Thoracic aorta (tissue), 2 donors: ENCODE measurements at regions not wholly inside any gene's neighbourhood (a gene's known extent, or its start where the extent isn't known, plus 50 kb on each side); places are given as distances from the start of the nearest gene placed in this dataset.

Experiments
- ATAC-seq: fragments of 150-250 bp; one replicate; pipeline ENCODE4 v1.8.0; 2017; ENCODE audit warnings: low read depth; ENCODE audit not compliant: insufficient number of reproducible peaks, low FRiP score
- DNase-seq: peaks from one replicate; pipeline ENCODE4 v3.0.0-alpha.2; 2020; ENCODE audit warnings: low spot score
- H3K27ac ChIP-seq, 2 donors: fragments of 200-600 bp; sonication (generic); 1 replicate in 1 of 2; 2 replicates in 1 of 2; pipeline ENCODE4 v1.5.1; 2016; ENCODE audit warnings: mild to moderate bottlenecking in 2 of 2, moderate library complexity in 2 of 2
- H3K27me3 ChIP-seq: fragments of 200-600 bp; sonication (generic); replicated peaks from 2 replicates; pipeline ENCODE4 v1.6.0; 2016; ENCODE audit warnings: mild to moderate bottlenecking; ENCODE audit not compliant: insufficient read depth
- H3K36me3 ChIP-seq: fragments of 200-600 bp; sonication (generic); one replicate; pipeline ENCODE4 v1.5.1; 2016
- H3K4me1 ChIP-seq, 2 donors: fragments of 200-600 bp; sonication (generic); 1 replicate in 1 of 2; 2 replicates in 1 of 2; pipeline versions ENCODE4 v1.5.1 to v1.6.0; 2016; ENCODE audit warnings: low read depth in 2 of 2, mild to moderate bottlenecking in 1 of 2; ENCODE audit not compliant: control insufficient read depth in 1 of 2
- H3K4me3 ChIP-seq: fragments of 200-600 bp; sonication (generic); 2 replicates; pipeline ENCODE4 v1.5.1; 2016; ENCODE audit warnings: mild to moderate bottlenecking
- H3K9me3 ChIP-seq: fragments of 200-600 bp; sonication (generic); 2 replicates; pipeline ENCODE4 v1.5.1; 2016
- TF ChIP-seq, protein P1 (sequence below): fragments of 200-600 bp; sonication (generic); IDR thresholded peaks from one replicate; pipeline ENCODE4 v1.5.1; 2019; ENCODE audit warnings: antibody characterized with exemption

DNA sequence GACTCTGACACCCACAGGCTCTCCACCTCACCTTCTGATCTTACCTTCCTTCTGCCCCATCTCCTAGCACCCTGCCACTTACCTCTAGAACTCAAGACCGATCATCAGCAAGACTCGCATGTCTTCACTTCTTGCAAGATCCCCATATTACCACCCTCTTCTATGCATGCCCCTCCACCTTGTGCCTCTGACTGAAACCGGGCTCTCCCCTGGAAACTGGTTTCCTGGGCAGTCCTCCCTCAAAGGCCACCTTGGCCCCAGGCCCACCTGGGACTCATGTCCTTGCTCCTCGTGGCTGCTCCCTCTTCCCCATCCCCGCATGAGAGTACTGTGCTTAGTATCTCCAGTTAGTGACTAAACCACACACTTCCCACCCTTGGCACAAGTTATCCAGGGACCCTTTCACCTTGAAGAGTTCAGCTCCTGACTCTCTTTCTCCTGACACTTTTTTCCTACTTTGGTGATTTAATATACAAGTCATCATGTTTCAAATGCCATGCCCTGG, 136.7 kb downstream of the SPATA19 start:
- TF ChIP-seq, protein P1, sequence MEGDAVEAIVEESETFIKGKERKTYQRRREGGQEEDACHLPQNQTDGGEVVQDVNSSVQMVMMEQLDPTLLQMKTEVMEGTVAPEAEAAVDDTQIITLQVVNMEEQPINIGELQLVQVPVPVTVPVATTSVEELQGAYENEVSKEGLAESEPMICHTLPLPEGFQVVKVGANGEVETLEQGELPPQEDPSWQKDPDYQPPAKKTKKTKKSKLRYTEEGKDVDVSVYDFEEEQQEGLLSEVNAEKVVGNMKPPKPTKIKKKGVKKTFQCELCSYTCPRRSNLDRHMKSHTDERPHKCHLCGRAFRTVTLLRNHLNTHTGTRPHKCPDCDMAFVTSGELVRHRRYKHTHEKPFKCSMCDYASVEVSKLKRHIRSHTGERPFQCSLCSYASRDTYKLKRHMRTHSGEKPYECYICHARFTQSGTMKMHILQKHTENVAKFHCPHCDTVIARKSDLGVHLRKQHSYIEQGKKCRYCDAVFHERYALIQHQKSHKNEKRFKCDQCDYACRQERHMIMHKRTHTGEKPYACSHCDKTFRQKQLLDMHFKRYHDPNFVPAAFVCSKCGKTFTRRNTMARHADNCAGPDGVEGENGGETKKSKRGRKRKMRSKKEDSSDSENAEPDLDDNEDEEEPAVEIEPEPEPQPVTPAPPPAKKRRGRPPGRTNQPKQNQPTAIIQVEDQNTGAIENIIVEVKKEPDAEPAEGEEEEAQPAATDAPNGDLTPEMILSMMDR, result no peak
- Histone ChIP-seq H3K4me3 (no peak overlapping the region), H3K36me3 (no peaks in the 10 kb centered on the region), H3K9me3 (no peaks in the 10 kb centered on the region), H3K27me3 (no peaks in the 10 kb centered on the region), H3K27ac (no peak overlapping the region), H3K4me1 (no peaks in the 10 kb centered on the region)
- no peak for ATAC-seq
- DNase-seq, result no peak

DNA sequence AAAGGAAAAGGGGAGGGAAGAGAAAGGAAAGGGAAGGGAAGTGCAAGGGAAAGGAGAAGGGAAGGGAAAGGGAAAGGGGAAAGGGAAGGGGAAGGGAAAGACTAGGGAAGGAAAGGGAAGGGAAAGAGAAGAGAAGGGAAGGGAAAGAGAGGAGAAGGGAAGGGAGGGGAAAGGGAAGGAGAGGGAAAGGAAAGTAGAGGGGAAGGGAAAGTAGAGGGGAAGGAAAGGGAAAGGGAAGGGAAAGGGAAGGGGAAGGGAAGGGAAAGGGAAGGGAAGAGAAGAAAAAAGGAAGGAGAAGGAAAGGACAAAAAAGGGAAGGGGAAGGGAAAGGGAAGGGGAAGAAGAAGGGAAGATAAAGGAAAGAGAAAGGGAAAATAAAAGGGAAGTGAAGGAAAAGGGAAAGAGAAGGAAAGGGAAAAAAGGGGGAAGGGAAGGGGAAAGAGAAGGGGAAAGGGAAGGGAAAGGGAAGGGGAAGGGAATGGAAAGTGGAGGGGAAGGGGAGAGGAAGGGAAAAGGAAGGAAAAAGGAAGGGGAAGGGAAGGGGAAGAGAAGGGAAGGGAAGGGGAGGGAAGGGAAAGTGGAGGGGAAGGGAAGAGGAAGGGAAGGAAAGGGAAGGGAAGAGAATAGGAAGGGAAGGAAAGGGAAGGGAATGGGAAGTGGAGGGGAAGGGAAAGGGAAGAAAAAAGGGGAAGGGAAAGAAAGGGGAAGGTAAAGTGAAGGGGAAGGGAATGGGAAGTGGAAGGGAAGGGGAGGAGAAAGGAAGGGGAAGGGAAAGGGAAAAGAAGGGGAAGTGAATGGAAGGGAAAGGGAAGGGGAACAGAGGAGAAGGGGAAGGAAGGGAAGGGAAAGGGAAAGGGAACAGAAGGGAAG, 138.2 kb downstream of the SPATA19 start:
- H3K27ac ChIP-seq, result no peak overlapping the region
- H3K4me3 ChIP-seq, result no peak overlapping the region
- no peaks in the 10 kb centered on the region for H3K36me3 ChIP-seq
- DNase-seq, result no peak
- TF ChIP-seq, protein P1, result no peak
- H3K4me1 ChIP-seq, result no peaks in the 10 kb centered on the region
- H3K9me3 ChIP-seq, result no peaks in the 10 kb centered on the region
- H3K27me3 ChIP-seq, result no peaks in the 10 kb centered on the region
- ATAC-seq, result no peak

DNA sequence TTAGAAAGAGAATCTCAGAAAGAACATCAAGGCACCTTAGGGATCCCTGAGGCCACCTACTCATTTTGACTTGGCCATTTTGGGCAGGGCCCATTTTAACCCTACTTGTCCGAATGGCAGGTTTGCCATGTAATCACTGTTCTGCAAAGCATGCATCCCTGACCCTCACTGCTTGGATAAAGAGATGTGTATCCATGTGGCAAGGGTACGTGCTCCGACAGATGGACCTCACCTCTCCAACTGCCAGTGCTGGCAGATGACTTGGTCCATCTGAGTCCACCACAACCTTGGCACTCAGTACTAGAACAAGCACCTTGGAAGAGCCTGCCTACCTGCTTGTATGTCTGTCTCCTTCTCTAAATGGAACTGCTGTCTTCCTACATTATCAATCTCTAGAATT, 139.4 kb downstream of the SPATA19 start:
- H3K4me3 ChIP-seq, result no peak overlapping the region
- DNase-seq, result no peak
- ATAC-seq, result no peak
- no peaks in the 10 kb centered on the region for H3K27me3 ChIP-seq
- H3K36me3 ChIP-seq, result no peaks in the 10 kb centered on the region
- TF ChIP-seq, protein P1, result no peak
- H3K9me3 ChIP-seq, result no peaks in the 10 kb centered on the region
- no peak overlapping the region for H3K27ac ChIP-seq
- no peaks in the 10 kb centered on the region for H3K4me1 ChIP-seq

DNA sequence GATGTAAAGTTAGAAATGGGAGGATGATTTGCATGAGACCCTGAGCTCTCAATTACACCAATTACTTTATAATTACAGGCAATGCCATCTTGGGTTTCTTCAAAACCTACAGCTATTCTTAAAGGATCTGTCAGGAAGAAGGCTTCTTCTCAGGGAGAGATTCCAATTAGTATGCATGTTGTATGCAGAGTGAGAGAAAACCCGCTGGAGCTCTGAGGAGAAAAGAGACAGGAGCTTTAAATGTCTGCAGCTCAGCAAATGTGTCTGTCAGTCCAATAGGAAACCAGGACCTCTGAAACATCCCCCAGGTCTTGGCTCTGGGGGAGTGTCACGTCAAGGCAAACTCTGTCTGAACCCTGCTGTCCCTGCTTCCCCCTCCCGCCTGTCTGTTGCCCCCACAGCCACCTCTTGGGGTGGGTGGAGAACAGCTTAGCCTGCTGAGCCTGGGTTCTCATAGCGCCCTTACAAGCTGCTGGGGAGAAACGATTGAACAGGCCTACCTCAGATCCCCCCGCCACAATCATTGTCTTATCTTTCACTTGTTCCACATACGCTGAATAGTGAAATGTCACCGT, 140.2 kb downstream of the SPATA19 start:
- ATAC-seq (no peak), DNase-seq (no peak)
- Histone ChIP-seq H3K4me1 (no peaks in the 10 kb centered on the region), H3K4me3 (no peak overlapping the region), H3K36me3 (no peaks in the 10 kb centered on the region), H3K27ac (no peak overlapping the region), H3K9me3 (no peaks in the 10 kb centered on the region), H3K27me3 (no peaks in the 10 kb centered on the region)
- TF ChIP-seq, protein P1, result no peak

DNA sequence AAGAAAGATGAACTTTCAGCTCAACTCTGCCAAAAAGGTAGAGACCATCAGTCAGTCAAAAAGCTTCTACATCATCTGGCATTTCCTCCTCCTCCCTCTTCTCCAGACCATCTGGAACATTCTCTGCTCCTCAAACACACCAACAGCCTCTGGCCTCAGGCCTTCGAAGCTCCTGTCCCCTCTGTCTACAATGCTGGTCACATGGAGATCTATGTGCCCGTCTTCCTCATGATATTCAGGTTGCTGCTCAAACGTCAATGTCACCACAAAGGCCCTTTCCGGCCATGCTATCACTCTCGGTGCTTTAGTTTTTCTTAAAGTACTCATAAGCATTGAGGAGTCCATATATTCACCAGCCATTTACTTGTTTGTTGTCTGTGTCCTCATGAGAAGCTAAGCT, 146.2 kb downstream of the SPATA19 start:
- DNase-seq, result no peak
- no peak for ATAC-seq
- Histone ChIP-seq H3K27ac (no peak overlapping the region), H3K4me1 (no peaks in the 10 kb centered on the region), H3K27me3 (no peaks in the 10 kb centered on the region), H3K36me3 (no peaks in the 10 kb centered on the region), H3K9me3 (no peaks in the 10 kb centered on the region), H3K4me3 (no peak overlapping the region)
- TF ChIP-seq, protein P1, result no peak
